ENCODE measurements at regions not wholly inside any gene's neighbourhood (a gene's known extent, or its start where the extent isn't known, plus 50 kb on each side); places are given as distances from the start of the nearest gene placed in this dataset.

DNA sequence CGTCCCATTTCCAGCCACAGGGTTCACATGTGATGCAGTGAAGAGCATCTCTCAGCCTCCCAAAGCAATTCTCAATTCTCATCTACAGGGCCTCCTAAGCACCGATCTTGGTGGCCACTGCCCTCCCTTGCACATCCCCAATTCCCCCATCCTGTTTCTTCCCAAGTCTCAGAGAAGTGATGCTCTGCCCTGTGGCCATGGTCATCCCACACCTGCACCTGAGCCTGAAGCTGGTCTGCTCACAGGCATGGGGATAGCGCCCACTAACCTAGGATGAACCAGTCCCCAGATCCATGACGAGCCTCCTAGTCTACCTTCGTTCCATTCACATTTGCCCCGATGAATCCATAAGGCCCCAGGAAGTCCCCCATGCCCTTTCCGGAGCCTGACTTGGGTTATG lies 201.5 kb downstream of the UACA start:
- H3K27ac ChIP-seq = no peak overlapping the region

GRCh38 chr15:70560617-70561328 lies 202.6 kb downstream of the UACA start:
- TF ChIP-seq, protein P1, sequence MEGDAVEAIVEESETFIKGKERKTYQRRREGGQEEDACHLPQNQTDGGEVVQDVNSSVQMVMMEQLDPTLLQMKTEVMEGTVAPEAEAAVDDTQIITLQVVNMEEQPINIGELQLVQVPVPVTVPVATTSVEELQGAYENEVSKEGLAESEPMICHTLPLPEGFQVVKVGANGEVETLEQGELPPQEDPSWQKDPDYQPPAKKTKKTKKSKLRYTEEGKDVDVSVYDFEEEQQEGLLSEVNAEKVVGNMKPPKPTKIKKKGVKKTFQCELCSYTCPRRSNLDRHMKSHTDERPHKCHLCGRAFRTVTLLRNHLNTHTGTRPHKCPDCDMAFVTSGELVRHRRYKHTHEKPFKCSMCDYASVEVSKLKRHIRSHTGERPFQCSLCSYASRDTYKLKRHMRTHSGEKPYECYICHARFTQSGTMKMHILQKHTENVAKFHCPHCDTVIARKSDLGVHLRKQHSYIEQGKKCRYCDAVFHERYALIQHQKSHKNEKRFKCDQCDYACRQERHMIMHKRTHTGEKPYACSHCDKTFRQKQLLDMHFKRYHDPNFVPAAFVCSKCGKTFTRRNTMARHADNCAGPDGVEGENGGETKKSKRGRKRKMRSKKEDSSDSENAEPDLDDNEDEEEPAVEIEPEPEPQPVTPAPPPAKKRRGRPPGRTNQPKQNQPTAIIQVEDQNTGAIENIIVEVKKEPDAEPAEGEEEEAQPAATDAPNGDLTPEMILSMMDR (IDR thresholded peaks at IDR 0.05) = no peak
- H3K4me3 ChIP-seq = no peak overlapping the region
- DNase-seq (ENCODE audit: low spot score) = peak; percentile 17
- H3K27ac ChIP-seq = no peak overlapping the region

More for the DNA sequence above, 201.5 kb downstream of the UACA start:
- TF ChIP-seq, protein P1 (IDR thresholded peaks at IDR 0.05) = no peak
- H3K4me3 ChIP-seq = no peak overlapping the region
- DNase-seq (ENCODE audit: low spot score) = peak; percentile 62

- peak; percentile 67 for DNase-seq (ENCODE audit: low spot score)
- TF ChIP-seq, protein P1 (IDR thresholded peaks at IDR 0.05) = no peak
- peak overlapping the region; percentile 28 for H3K4me3 ChIP-seq
- no peak overlapping the region for H3K27ac ChIP-seq
Observed at GRCh38 chr15:70559265-70560239, 203.8 kb downstream of the UACA start.

DNA sequence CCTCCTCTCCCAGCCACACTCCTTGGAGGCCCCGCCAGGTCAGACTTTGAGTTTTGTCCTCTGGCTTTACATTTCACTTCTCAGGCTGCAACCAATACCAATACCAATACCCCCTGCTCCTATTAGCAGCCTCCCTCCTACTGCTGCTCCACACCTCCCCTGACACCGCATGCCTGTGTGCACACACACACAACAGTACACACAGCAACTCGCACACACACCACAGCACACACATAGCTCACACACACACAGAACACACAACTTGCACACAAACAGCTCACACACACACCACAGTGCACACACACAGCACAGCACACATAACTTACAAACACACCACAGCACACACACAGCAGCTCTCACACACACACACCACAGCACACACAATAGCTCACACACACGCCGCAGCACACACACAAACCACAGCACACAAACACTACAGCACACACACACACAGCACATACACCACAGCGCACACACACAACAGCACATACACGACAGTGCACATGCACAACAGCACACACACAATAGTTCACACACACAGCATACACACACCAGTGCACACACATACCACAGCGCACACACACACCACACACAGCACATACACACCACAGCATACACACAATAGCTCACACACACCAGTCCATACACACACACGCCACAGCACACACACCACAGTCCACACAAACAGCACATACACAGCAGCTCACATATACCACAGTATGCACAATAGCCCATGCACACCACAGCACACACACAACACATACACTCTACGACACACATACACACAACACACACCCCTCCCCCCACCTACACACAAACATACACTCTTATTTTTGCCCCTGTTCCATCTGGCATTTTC lies 204.7 kb downstream of the UACA start:
- Histone ChIP-seq H3K27ac (no peak overlapping the region), H3K4me3 (peak overlapping the region; percentile 28)
- DNase-seq (ENCODE audit: low spot score) = peak; percentile 14
- TF ChIP-seq, protein P1 (IDR thresholded peaks at IDR 0.05) = no peak

- TF ChIP-seq, protein P1 (IDR thresholded peaks at IDR 0.05) = no peak
- Histone ChIP-seq H3K27ac (no peak overlapping the region), H3K4me3 (no peak overlapping the region)
- peak; percentile 38 for DNase-seq (ENCODE audit: low spot score)
Observed at GRCh38 chr15:70557521-70558258, 205.7 kb downstream of the UACA start.

DNA sequence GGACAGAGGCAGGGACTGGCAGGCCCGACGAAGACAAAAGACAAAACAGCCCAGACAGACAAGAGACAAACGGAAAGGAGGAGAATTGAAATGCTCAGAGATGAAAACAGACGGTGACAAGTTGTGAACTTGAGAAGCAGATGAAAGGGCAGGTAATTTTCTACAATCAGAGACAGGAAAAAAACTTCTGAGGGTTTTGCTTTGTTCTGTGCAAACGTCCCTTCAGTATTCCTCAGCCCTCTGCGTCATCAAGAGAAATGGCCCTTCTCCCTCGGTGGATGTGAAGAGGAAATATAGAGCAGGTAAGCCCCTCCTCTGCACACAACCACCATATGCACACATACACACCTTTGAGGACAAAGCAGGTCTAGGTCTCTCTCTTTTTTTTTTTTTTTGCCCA lies 206.6 kb downstream of the UACA start:
- Histone ChIP-seq H3K27ac (no peak overlapping the region), H3K4me3 (no peak overlapping the region)
- DNase-seq (ENCODE audit: low spot score) = peak; percentile 7
- TF ChIP-seq, protein P1 (IDR thresholded peaks at IDR 0.05) = no peak

Measured in coronary artery (tissue), 2 donors.